ENCODE measurements at regions not wholly inside any gene's neighbourhood (a gene's known extent, or its start where the extent isn't known, plus 50 kb on each side); places are given as distances from the start of the nearest gene placed in this dataset.
"Not testable (repeated sequence)": the region's sequence is repeated elsewhere in the genome, so short reads cannot be mapped to it uniquely, and the experiment has no call there.

DNA sequence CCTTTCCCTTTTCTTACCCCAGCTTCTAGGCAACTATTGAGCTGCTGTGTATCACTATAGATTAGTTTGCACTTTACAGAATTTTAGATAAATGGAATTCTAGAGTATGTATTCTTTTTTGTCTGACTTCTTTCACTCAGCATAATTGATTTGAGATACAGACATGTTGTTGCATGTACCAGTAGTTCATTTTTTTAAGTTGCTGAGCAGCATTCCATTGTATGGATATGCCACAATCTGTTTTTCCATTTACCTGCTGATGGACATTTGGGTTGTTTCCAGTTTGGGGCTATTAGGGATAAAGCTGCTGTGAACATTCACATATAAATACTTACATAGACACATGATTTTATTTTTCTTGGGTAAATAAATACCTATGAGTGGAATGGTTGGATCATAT, 135.7 kb downstream of the IGF1 start:
- no peak for DNase-seq

DNA sequence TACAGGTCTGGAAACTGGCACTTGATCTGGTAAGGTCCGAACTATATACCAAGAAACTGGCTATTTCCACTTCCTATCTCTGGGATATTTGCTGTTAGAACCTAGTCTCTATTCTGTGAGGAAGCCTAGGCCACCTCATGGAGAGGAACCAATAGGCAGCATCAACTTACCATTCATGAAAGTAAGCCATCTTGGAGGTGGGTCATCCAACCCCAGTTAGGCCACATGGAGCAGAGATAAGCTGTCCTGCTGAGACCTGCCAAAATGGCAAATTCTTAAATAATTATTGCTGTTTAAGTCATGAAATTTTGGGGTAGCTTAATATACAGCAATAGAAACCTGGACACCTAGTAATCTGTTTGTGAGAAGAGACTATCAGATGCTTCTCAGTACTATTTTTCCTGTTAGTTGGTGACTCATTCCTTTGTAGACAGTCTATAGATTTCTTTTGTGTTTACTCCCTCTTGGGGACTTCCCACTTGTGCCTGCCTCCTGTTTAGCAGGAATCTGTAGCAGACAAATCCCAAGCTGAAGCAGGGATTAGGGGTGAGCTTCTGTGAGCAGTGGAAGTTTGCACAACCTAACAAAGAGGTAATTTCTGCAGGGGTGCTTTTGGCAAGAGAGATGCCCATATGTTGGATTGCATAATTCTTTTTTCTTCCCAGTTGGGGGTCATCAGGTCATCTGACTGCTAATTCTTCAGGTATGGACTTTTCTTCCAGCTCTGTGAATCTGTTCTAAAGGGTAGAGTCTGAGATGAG, 136.8 kb downstream of the IGF1 start:
- DNase-seq, result no peak

DNA sequence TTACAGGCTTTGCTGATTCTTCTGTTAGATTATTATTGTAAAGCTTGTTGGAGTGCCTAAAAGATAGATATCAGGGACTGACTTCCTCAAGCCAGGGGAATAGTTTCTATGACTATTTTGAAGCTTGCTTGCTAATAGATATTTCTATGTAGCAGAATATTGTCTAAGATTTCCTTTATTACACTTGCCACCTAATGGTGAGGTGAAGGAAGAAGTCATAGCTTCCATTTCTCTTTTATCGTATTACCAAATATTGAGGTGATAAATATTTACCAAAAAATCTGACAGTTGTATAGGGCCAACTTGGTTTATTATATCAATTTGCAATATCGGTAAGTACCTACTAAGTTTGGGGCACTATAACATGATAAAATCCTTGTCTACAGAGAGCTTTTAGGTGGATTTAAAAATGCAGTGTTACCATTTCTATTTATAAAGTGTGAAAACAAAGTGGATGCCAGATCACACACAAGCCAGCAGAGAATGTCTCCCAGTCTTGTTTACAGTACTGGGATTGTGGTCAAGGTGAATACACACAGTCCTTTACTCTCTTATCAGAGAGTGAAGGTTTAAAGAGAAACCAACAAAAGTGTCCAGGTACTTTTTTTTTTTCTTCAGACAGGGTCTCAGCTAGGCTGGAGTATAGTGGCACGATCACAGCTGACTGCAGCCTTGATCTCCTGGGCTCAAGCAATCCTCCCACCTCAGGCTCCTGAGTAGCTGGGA, 137.9 kb downstream of the IGF1 start:
- no peak for DNase-seq

- no peak for DNase-seq
These were observed 137.1 kb upstream of the PMCH start for GRCh38 chr12:102334765-102335164.

GRCh38 chr12:102331419-102331818, 133.8 kb upstream of the PMCH start:
- DNase-seq, result no peak

GRCh38 chr12:102329883-102330282, 132.2 kb upstream of the PMCH start:
- no peak for DNase-seq

DNA sequence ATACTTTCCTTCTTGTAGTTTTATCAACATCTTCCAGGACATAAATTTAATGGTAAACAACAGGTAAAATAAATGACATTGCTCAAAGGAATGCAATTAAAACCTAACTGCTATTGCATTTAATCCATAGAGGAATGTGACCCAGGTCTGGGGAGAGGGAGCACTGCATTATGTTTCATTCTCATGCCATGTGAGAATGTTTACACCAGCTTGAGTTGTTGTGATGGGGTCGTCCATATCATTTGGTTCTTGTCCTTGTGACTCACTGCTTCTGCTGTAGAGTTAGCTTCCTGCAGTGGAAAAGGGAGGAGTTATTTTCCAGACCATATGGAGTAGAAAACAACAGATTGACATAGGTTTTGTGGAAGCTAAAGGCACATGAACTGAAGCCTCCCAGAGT, 129.3 kb upstream of the PMCH start:
- DNase-seq, result no peak

- DNase-seq, result not testable (repeated sequence)
These were observed 127.5 kb upstream of the PMCH start for GRCh38 chr12:102325108-102325507.

DNA sequence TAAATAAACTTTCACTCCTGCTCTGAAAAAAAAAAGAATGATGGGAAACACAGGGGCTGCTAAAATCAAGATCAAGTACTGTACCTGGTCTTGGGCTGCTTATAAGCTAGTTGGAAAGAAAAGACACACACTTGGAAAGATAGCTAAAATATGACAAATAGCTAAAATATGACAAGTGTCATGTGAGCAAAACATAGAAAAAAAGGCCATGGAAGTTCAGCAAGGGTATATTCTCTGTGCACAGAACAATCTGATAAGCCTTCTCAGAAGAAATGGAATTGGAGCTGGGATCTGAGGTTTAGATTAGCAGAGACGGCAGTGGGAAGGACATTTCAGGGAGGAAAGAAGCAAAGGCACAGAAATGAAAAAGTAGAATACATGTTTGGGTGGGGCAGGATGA, 126.2 kb upstream of the PMCH start:
- no peak for DNase-seq

DNA sequence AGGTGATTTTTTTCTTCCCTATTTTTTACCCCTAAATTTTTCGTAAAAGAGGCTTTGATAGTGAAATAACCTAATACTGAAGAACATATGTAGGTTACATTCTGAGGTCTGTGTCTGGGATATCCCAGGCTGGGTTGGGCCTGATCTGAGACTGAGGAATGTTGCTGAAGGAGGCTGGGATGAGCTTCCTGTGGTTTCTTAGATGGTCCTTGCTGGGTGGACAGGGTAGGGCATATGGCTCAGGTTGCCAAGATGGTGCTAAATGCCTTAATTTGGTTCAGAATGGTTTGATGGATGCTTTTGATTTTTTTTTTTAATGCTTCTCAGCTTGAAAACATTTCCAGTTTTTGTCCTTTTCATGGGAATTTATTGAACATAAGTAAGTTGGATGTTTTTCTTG, 124.6 kb upstream of the PMCH start:
- DNase-seq, result no peak

DNA sequence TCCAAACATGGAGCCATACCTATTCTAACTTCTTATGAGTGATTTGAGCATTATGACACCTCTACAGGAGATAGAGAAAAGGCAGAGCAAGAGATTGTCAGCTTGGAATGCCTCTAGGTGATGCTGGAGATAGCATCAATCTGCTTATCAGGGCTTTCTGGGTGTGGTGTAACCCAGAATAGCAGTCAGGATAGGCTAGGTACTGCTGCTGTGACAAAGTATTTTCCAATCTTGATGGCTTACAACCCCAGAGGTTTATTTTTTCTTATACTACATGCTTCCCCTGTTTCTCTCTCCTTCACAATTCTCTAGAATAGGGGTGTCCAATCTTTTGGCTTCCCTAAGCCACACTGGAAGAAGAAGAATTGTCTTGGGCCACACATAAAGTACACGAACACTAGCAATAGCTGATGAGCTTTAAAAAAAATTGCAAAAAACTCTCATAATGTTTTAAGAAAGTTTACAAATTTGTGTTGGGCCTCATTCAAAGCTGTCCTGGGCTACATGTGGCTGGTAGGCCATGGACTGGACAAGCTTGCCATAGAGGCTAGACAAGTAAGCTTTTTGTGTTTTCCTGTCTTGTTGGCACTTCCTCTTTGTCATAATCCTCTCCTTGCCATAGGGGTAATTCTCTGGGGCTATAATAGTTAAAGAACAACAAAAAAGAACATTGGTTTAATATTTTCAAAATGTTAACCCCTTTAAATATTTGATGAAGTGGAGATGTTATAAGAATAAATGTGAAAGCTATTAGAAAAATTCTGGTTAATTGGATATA, 123.9 kb upstream of the PMCH start:
- no peak for DNase-seq

- no peak for DNase-seq
These were observed 119.5 kb upstream of the PMCH start for GRCh38 chr12:102317155-102317554.

GRCh38 chr12:102316723-102317122, 119.1 kb upstream of the PMCH start:
- DNase-seq, result no peak

GRCh38 chr12:102314821-102315220, 117.2 kb upstream of the PMCH start:
- no peak for DNase-seq

DNA sequence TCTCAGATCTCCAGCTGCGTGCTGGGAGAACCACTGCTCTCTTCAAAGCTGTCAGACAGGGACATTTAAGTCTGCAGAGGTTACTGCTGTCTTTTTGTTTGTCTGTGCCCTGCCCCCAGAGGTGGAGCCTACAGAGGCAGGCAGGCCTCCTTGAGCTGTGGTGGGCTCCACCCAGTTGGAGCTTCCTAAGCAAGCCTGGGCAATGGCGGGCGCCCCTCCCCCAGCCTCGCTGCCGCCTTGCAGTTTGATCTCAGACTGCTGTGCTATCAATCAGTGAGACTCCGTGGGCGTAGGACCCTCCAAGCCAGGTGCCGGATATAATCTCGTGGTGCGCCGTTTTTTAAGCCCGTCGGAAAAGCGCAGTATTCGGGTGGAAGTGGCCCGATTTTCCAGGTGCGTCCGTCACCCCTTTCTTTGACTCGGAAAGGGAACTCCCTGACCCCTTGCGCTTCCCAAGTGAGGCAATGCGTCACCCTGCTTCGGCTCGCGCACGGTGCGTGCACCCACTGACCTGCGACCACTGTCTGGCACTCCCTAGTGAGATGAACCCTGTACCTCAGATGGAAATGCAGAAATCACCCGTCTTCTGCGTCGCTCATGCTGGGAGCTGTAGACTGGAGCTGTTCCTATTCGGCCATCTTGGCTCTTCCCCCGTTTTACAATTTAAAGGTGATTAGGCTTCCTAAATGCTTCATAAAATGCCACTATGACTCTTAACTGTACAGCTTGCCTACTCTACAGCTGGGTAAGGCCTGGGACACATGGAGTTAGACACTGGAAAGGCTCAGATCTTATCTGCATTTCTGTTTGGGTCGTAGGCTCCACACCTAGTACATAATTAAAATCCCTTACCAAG, 115.7 kb upstream of the PMCH start:
- not testable (repeated sequence) for DNase-seq

DNA sequence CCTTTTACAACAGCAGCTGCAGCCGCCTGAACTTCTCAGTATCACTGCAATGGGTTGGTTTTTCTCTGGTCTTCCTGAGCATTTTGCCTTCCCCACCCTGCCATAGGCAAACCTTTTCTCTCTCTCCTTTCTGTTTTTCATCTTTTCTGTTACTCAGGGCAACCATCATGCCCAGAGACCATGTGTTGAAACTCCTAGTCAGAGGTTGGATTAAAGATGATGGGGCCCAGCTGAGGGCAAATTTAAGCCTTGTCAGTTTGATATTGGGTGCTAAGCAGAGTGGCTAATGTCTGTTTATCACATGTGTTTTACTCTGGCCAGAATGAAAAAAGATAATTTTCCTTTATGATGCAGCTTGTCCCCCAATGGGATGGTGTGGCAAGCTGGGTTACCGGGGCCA, 107.9 kb upstream of the PMCH start:
- DNase-seq, result no peak

GRCh38 chr12:102304667-102305066, 107.0 kb upstream of the PMCH start:
- DNase-seq, result not testable (repeated sequence)

DNA sequence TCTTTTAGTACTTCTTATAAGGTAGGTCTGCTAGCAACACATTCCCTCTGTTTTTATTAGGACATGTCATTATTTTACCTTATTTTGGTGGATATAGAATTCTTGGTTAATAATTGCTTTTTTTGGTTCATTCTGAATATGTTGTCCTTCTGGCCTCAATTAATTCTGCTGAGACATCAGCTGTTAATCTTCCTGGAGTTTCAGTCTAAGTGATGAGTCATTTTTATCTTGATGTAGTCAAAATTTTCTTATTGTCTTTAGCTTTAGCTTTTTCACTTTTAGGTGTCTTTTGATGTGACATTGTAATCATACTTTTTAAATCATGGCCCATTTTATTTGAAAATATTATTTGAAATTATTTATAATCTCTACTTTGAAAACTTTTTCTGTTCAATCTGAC, 104.9 kb upstream of the PMCH start:
- no peak for DNase-seq

- no peak for DNase-seq
These were observed 103.9 kb upstream of the PMCH start for GRCh38 chr12:102301547-102301946.

DNA sequence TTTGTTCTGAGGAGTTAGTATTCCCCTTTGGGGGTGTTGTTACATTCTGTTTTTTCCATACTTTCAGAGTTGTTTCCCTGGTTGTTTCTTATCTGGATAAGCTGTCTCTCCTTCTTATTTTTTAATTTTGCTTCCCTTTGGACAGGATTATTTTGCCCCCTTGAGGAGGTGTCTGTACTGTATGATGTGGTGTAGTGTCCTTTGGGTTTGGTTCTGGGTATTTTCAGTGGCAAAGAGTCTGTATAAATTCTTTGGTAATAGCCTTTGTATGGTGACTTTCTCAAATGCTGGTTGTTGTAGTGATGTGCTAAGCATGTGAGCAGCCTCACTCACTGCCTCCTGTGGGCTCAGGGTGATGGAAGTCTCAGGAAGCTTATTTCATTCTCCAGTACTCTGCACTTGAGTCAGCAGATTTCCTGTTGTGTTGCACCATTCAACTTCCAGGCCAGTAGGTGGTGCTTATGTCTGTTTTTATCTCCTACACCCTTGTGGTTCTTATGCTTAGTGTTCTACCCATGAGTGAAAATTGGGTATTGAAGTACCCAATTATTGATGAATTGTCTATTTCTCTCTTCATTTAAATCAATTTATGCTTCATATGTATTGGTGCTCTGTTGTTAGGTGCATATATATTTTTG, 103.3 kb upstream of the PMCH start:
- DNase-seq, result peak; percentile 49

DNA sequence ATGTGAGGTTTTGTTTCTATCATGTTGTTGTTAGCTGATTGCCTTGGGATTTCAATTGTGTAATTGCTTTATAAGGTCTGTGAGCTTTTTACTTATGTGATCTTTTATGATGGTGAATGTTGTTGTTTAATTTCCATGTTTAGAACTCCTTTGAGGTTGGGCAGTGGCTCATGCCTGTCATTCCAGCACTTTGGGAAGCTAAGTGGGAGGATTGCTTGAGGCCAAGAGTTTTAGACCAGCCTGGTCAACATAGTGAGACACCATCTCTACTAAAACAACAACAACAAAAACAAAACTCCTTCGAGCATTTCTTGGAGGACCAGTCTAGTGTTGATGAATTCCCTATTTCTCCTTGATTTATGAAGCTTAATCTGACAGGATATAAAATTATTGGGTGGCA, 102.1 kb upstream of the PMCH start:
- no peak for DNase-seq

- DNase-seq, result no peak
These were observed 100.4 kb upstream of the PMCH start for GRCh38 chr12:102298022-102298421.
